Suppressor macrophage (primary cell): ENCODE measurements at regions not wholly inside any gene's neighbourhood (a gene's known extent, or its start where the extent isn't known, plus 50 kb on each side); places are given as distances from the start of the nearest gene placed in this dataset.
"Not testable (repeated sequence)": the region's sequence is repeated elsewhere in the genome, so short reads cannot be mapped to it uniquely, and the experiment has no call there.

Experiments used
- DNase-seq, 4 experiments: peaks; one replicate each; pipeline ENCODE4 v3.0.0-alpha.2; 2020 to 2022

GRCh38 chr16:29294951-29295795 lies 111.3 kb downstream of the NPIPB11 start:
- DNase-seq, result not testable (repeated sequence)

GRCh38 chr16:29294400-29294933 lies 112.0 kb downstream of the NPIPB11 start:
- DNase-seq, result not testable (repeated sequence)

GRCh38 chr16:29293545-29293944 lies 113.0 kb downstream of the NPIPB11 start:
- not testable (repeated sequence) for DNase-seq

GRCh38 chr16:29292952-29293471 lies 113.5 kb downstream of the NPIPB11 start:
- DNase-seq, result not testable (repeated sequence)

GRCh38 chr16:29291329-29292271 lies 114.9 kb downstream of the NPIPB11 start:
- DNase-seq, result not testable (repeated sequence)

- peak; percentile 97 to 99 (median 98) for DNase-seq
Observed at GRCh38 chr16:29290631-29291247, 115.8 kb downstream of the NPIPB11 start.

GRCh38 chr16:29289516-29290239 lies 116.8 kb downstream of the NPIPB11 start:
- DNase-seq, result not testable (repeated sequence)

GRCh38 chr16:29288711-29289474 lies 117.6 kb downstream of the NPIPB11 start:
- not testable (repeated sequence) for DNase-seq

GRCh38 chr16:29287871-29288535 lies 118.5 kb downstream of the NPIPB11 start:
- DNase-seq, result not testable (repeated sequence)

- DNase-seq, result not testable (repeated sequence)
Observed at GRCh38 chr16:29287246-29287645, 119.3 kb downstream of the NPIPB11 start.

GRCh38 chr16:29286796-29287195 lies 119.7 kb downstream of the NPIPB11 start:
- not testable (repeated sequence) for DNase-seq

GRCh38 chr16:29286161-29286560 lies 120.3 kb downstream of the NPIPB11 start:
- not testable (repeated sequence) for DNase-seq

- not testable (repeated sequence) for DNase-seq
Observed at GRCh38 chr16:29285151-29285885, 121.2 kb downstream of the NPIPB11 start.

- peak in 1 of 4 experiments; percentile 38 for DNase-seq
Observed at GRCh38 chr16:29284723-29285122, 121.8 kb downstream of the NPIPB11 start.

GRCh38 chr16:29284159-29284558 lies 122.4 kb downstream of the NPIPB11 start:
- DNase-seq, result not testable (repeated sequence)

- not testable (repeated sequence) for DNase-seq
Observed at GRCh38 chr16:29278097-29278871, 128.2 kb downstream of the NPIPB11 start.

GRCh38 chr16:29276446-29276845 lies 130.1 kb downstream of the NPIPB11 start:
- DNase-seq, result not testable (repeated sequence)
